SIG-M5 treated with dmso at 0.1 percent for 504 hours (cell line): ENCODE measurements at regions not wholly inside any gene's neighbourhood (a gene's known extent, or its start where the extent isn't known, plus 50 kb on each side); places are given as distances from the start of the nearest gene placed in this dataset.
"Not testable (repeated sequence)": the region's sequence is repeated elsewhere in the genome, so short reads cannot be mapped to it uniquely, and the experiment has no call there.

Experiments
- DNase-seq: peaks from one replicate; lab custom pipeline; 2025; ENCODE audit not compliant: unreplicated experiment; lab: John Stamatoyannopoulos, UW

GRCh38 chr2:59174536-59175243 lies 933.6 kb upstream of the FANCL start:
- DNase-seq = no peak

DNA sequence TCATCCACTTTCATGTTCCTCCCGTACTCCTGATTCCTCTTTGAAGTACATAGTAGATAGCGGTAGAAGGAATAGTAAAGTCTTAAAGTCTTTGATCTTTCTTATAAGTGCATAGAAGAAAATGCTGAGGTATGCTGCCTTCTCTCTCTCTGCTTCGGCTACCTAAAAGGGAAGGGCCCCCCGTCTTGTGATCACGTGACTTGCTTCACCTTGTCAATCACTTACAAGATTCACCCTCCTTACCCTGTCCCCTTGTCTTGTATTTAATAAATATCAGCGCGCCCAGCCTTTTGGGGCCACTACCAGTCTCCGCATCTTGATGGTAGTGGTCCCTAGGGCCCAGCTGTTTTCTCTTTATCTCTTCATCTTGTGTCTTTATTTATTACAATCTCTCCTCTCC lies 932.2 kb upstream of the FANCL start:
- no peak for DNase-seq

DNA sequence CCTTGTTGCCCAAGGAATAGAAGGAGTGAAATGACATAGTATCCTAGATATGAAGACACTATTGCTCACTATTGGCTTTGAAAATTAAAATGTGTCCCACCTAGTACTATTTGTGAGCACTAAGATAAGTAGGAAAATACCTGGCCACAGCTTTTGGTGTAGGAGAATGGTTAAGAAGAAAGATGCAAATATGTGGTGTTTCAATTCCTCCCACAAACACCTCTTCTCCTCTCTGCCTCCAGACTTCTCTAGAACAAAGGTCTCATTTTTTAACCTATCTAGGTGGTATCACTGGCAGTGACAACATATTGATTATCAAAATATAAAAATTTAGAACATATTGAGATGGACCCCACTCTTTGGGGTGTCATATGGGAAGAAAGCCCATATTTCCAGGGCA lies 929.9 kb upstream of the FANCL start:
- DNase-seq = no peak

DNA sequence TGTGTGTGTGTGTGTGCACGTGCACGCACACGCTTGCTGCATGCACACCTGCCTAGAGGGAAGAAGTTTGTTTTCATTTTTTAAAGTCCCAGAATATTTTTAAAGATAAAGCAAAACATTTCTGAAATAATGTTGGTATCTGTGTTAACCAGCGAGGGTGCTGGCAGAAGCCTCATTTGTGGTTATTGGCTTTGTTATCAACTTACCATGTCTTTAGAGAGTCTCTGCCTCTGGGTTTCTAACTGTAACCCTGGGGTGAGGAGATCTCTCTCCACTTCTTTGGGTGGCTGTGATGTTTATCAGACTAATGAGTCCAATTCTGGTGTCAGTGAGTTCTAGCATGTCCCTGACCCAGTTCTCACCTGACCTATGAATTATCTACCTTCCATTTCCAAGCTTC lies 927.6 kb upstream of the FANCL start:
- DNase-seq = no peak

GRCh38 chr2:59167514-59167913 lies 926.4 kb upstream of the FANCL start:
- no peak for DNase-seq

DNA sequence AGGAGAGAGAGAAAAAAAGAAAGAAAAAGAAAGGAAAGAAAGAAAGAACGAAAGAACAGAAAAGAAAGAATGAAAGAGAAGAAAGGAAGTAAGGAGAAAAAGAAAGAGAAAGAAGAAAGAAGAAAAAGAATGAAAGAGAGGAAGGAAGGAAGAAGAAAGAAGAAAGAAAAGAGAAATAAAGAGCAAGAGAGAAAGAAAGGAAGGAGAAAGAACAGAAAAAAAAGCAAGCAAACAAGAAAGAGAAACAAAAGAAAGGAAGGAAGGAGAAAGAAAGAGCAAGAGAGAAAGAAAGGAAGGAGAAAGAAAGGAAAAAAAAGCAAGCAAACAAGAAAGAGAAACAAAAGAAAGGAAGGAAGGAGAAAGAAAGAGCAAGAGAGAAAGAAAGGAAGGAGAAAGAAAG lies 916.8 kb upstream of the FANCL start:
- DNase-seq = not testable (repeated sequence)

DNA sequence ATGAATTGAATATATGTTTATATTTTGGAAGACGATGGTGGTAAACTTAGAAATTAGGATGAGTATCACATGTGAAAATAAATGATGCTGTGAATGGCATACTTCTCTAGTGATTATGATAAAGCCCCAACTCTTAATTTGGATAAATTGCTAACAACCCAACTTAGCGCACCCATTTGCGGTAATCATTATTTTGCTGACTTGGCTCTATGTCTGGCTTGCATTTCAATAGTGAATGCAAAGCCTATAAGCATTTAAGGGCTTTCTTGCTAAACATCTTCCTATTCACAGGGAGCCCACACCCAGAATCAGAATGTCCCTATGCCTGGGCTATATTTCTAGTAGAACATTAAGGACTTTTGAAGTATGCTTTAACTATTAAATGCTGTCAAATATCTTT lies 910.7 kb upstream of the FANCL start:
- DNase-seq = no peak

DNA sequence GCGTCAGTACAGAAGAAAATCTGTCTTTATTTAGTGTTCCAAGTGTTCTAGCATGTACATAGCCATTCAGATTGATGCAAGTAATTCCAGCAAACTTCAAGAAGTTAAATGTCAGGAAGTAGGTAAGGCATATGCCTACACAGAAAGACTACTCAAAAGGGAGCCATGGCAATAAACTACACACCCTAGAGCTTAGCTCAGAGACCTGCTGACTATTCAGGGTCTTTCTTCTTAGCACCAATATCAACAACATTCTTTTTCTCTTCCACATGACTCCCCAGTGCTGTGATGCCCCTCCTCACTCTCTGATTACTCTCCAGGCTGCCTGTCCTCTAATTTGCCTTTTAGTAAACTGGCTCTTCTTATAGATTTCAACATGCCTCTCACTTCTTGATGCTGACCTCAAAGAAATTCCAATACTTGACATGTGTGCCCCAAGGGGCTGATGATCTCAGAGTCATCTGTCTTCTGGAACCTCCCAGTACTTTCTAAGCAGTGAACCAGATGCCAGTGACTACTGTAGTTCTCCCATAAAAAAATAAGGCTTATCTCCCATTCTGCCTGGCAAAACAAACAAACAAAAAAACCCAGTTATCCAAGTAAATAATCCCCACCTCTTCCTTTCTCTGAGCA lies 909.2 kb upstream of the FANCL start:
- no peak for DNase-seq

DNA sequence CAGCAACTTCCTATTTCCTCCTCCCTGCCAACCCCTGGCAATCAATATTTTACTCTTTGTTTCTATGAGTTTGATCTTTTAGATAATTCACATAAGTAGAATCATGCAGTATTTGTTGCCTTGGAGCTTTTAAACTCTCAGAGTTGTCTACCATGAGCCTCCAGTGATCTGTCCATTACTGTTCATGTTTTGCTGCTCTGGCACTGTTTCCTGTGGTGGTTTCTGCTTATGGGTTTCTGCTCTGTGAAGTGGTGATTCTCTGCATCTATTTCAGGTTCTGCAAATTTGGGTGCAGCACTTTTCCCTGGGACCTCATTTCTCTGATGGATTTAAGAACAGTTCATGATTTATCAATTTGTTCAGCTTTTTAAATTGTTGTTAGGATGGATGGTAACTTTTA lies 908.1 kb upstream of the FANCL start:
- no peak for DNase-seq

DNA sequence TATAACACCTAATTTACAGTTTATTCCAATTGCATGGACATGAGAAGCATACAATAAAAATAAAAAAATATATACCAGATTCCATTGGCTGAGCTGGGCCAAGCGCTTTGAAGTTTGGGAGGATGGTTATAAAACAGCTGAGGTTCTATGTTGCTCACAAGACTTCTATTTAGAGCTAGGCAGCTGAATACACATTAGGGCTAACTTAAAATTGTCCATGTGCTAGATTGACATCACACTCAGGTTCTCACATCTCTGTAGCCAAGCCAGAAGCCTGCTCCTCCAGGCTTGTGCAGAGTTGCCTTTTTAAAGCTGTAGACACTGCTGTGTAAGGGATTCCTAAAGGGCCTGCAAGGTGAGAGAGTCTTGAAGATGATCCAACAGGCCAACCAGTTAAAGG lies 871.1 kb upstream of the FANCL start:
- no peak for DNase-seq

GRCh38 chr2:59096973-59097372 lies 855.8 kb upstream of the FANCL start:
- no peak for DNase-seq

DNA sequence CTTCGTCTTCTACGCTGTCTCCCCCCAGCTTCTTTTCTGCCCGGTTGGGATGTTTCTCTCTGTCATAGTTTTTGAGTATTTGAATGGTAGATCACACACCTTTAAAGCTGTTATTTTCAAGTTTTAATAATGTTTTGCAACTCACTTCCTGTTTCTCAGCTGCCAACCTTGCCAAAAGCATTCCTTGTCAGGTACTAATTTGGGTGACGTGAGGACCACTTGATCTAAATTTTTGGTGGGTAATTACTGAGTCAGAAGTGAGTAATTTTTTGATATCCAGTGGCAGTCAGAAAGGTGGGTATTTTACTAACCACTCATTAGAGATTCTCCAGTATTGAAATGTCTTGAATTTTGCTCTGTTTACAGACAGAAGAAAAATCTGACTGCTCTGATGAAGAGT lies 852.4 kb upstream of the FANCL start:
- no peak for DNase-seq

DNA sequence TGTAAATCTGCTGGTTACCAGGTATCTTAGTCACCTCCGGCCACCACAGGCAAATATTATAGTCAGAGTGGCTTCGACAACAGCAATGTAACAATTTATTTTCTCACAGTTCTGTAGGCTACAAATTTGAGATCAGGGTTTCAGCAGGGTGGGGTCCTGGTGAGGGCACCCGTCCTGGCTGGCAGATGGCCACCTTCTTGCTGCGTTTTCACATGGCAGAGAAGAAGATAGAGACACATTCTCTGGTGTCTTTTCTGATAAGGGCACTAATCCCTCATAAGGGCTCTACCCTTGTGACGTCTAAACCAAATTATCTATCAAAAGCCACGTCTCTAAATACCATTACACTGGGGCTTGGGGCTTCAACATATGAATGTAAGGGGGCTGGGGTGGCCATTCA lies 843.2 kb upstream of the FANCL start:
- no peak for DNase-seq

DNA sequence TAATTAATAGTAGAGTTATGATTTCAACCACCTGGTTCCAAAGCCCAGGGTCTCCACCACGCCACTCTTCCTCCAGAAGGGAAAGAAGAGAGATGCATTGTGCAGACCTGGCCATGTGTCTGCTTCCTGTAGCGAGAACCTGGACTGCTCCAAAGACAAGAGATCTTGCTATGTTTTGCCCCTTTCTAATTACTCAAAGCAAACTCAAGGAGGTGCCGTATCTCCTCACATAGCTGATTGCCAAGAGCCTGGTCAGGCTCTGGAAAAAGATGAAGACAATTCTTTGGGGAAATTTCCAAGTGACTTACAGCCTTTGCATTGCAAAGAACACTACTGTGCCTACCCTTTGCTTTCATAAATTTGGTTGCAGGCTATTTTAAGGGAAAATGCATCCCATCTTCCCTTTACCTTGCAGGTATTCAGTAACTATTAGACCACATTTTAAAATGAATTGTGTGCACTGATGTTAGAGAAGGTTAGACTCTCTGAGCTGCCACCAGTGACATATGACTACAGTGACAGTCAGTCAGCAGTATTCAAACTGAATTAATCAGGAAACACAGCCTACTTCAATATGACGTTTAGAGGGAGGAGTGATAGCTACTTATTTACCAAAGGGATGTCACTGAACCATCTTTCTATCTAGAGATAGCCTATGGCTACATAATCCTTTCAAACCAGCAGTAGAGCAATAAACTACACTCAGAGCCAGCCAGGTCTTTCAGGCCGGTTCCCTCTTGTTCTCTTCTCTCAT lies 842.1 kb upstream of the FANCL start:
- no peak for DNase-seq

DNA sequence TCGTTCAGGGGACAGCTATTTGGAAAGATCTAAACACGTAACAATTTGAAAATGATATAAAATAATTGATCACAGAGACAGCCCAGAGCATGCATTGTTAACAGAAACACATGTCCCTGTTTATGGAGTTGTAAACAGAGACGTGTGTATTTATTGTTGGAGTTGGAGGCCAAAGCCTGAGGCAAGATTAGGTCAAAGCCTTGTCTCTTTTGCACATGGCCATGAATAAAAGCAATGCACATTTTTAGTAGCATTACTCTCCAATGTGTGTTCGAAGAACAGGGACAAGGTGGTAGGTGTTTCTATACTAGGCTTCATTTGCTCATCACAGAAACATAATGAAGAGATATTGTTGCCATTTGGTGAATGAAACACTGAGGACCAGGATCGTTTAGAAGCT lies 841.5 kb upstream of the FANCL start:
- DNase-seq = no peak

- DNase-seq = no peak
Measured at GRCh38 chr2:59080451-59081181, 839.5 kb upstream of the FANCL start.

DNA sequence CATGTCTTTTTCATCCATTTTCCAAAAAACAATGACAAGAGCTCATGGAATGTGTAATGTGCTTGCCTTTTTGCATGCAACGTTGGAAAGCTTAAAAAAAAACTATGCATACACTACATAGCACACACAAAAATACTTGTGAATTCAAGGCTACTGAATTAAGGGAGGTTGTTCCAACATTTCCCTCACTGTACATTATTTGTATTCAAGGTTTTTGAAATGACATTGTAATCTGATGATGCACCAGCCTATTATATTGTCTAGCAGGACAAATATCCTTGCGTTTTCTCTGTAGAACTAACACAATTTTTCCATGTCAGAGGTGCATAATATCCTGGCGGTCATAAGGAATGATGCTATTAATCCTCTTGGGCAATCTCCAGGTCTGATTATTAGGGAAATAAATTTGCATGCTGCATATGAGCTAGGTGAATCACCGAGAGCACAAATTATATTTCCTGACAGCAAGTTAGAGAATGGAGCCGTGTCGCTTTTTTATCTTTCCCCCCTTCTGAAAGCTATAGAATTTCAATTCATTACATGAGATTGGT lies 836.9 kb upstream of the FANCL start:
- no peak for DNase-seq

GRCh38 chr2:59077026-59077725 lies 836.1 kb upstream of the FANCL start:
- DNase-seq = no peak

DNA sequence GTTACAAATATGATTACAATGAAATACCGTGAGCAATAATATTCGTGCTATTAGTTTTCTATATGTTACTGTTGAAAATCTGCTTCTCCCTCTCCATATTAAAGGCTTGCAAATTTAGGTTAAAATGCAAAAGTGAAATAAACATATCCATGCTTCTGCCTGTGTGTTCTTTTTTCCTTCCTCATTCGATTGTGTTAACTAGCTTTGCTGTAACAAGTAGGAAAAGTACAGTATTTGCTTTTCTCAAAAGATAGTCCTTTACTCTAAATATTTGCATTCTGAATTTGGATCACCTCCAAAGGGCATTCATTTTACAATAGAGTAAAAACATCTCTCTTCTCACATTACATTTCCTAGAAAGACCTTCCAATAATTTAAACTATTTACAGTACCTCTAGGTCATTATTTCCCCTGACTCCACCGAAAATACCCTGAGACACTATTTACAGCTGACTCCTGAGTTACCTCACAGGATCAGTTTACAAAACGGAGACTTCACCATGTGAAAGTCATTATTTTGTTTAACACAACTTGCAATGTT lies 835.0 kb upstream of the FANCL start:
- DNase-seq = no peak

DNA sequence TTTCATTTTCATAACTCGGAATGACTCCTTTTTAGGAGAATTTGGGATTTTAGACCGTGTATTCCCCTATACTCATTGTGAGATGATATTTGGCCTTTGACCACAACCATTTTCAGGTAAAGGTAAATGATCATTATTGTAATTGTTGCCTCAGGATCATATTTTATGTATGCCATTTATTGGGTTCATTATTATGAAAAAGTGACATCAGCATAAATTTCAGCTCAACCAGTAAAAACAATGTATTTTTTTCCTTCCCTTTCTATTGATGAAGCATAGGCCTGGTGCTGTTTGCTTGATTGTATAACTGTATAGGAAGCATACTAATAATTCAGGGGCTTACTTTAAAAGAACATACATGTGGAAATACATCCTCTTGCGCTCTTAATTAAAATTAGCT lies 832.9 kb upstream of the FANCL start:
- DNase-seq = no peak

- DNase-seq = no peak
Measured at GRCh38 chr2:59073286-59073685, 832.2 kb upstream of the FANCL start.
